ENCODE measurements at regions not wholly inside any gene's neighbourhood (a gene's known extent, or its start where the extent isn't known, plus 50 kb on each side); places are given as distances from the start of the nearest gene placed in this dataset.
A peak's percentile ranks its signal among the peaks of the same experiment; 100 is the strongest.

DNA sequence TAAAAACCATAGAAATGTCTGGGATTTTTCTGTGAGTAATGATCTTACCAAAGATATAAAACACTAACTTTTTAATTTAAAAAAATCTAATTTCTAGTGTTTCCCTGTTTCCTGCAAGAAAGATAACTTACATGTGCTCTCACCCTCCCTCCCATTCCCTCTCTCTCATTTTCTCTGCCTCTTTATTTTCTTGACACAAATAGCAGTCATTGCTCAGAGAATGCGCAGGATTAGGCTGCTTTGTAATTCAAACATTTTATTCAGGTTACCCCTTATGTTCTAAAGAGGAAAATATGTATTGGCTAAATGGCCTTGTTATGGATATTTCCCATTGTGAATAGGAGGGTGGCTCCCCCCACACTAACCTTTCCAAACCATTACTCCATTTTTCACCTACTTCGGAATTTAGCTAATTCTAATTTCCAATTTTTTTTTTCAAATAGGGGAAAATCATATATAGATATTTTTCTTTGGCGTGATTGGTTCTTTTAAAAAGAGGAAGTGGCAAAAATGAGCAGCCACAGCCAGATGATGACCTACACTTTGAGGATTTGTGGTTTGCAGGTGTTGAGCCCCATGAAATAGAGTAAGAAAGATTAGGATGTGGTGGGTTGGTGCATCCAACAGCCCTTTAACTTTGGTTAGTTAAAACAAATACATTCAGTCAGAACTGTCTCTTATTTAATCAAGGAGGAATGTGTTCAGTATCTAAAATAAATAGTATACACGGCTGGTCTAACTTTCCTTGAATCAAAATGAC lies 554.4 kb downstream of the IGSF11 start:
- no peak overlapping the region for H3K4me2 ChIP-seq (ENCODE audit: insufficient read depth, low read length)
- 0 out of 3 replicates have a peak, but pooled peaks have one; percentile 54 for ATAC-seq (ENCODE audit: insufficient read depth, low read depth)
- H3K79me2 ChIP-seq (ENCODE audit: insufficient read depth, low read length), result no peaks in the 10 kb centered on the region

DNA sequence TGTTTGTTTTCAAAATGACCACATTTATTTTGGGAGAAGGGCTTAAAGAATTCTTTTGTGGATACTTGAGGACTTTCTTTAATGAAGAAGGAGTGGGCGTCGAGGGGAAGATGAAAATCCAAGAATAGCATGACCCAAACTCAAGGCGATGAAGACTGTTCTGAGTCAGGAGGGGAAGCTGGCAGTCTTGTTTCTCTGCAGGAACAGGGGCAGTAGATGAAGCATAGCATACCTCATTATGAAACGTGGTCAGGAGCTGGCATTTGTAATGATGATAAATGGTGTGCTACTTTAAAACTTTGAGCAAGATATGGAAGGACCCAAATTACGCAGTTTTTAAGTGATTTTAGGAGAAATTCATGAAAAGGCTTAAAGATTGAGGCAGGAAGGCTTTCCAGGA lies 549.0 kb downstream of the IGSF11 start:
- no peak for ATAC-seq (ENCODE audit: insufficient read depth, low read depth)
- Histone ChIP-seq H3K4me2 (ENCODE audit: insufficient read depth, low read length) (no peak overlapping the region), H3K79me2 (ENCODE audit: insufficient read depth, low read length) (no peaks in the 10 kb centered on the region), H3K4me3 (ENCODE audit: low read depth in 1 of 2, low read length in 2 of 2) (no peak overlapping the region), H3K4me1 (ENCODE audit: insufficient read depth, low read length) (no peaks in the 10 kb centered on the region), H3K27me3 (ENCODE audit: insufficient read depth, low read length, poor library complexity) (no peaks in the 10 kb centered on the region), H2AFZ (ENCODE audit: low read depth, low read length) (no peak overlapping the region), H3K36me3 (ENCODE audit: insufficient read depth, low read length) (no peaks in the 10 kb centered on the region), H3K9ac (ENCODE audit: low read depth, low read length) (no peak overlapping the region), H4K20me1 (ENCODE audit: insufficient read depth, low read length) (no peaks in the 10 kb centered on the region), H3K9me3 (ENCODE audit: insufficient read depth, low read length, severe bottlenecking) (no peaks in the 10 kb centered on the region), H3K27ac (ENCODE audit: low read length) (no peak overlapping the region)
- TF ChIP-seq, protein P1, sequence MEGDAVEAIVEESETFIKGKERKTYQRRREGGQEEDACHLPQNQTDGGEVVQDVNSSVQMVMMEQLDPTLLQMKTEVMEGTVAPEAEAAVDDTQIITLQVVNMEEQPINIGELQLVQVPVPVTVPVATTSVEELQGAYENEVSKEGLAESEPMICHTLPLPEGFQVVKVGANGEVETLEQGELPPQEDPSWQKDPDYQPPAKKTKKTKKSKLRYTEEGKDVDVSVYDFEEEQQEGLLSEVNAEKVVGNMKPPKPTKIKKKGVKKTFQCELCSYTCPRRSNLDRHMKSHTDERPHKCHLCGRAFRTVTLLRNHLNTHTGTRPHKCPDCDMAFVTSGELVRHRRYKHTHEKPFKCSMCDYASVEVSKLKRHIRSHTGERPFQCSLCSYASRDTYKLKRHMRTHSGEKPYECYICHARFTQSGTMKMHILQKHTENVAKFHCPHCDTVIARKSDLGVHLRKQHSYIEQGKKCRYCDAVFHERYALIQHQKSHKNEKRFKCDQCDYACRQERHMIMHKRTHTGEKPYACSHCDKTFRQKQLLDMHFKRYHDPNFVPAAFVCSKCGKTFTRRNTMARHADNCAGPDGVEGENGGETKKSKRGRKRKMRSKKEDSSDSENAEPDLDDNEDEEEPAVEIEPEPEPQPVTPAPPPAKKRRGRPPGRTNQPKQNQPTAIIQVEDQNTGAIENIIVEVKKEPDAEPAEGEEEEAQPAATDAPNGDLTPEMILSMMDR (IDR thresholded peaks at IDR 0.05; ENCODE audit: borderline replicate concordance, extremely low read depth, low read length, poor library complexity, severe bottlenecking), result no peak
- TF ChIP-seq EZH2 (IDR thresholded peaks at IDR 0.05; ENCODE audit: borderline replicate concordance, low read depth, low read length, severe bottlenecking), result no peak
- DNase-seq, result no peak

More for the DNA sequence above, 554.4 kb downstream of the IGSF11 start:
- Histone ChIP-seq H4K20me1 (ENCODE audit: insufficient read depth, low read length) (no peaks in the 10 kb centered on the region), H3K4me3 (ENCODE audit: low read depth in 1 of 2, low read length in 2 of 2) (no peak overlapping the region), H3K27me3 (ENCODE audit: insufficient read depth, low read length, poor library complexity) (no peaks in the 10 kb centered on the region), H3K9me3 (ENCODE audit: insufficient read depth, low read length, severe bottlenecking) (no peaks in the 10 kb centered on the region), H3K9ac (ENCODE audit: low read depth, low read length) (no peak overlapping the region), H3K36me3 (ENCODE audit: insufficient read depth, low read length) (no peaks in the 10 kb centered on the region), H2AFZ (ENCODE audit: low read depth, low read length) (no peak overlapping the region), H3K27ac (ENCODE audit: low read length) (no peak overlapping the region), H3K4me1 (ENCODE audit: insufficient read depth, low read length) (no peaks in the 10 kb centered on the region)
- no peak for TF ChIP-seq EZH2 (IDR thresholded peaks at IDR 0.05; ENCODE audit: borderline replicate concordance, low read depth, low read length, severe bottlenecking)
- no peak for DNase-seq

DNA sequence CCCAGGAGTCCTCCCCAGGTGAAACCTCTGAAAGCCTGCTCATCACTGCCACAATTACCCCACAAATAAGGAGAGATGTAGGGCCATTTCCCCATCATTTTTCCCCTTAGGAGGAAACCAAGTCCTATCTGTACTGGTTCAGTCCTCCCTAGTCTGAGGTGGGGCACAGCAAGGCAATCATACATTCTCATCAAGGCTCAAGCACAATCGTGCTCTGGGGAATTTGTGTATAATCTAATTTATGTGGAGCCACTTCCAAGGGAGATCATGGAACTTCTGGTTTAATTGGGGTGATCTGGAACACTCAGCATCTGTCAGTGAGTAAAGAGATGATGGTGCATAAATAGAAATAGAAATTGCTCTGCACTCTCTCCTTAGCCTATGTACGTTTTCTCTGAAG lies 546.9 kb downstream of the IGSF11 start:
- Histone ChIP-seq H3K4me1 (ENCODE audit: insufficient read depth, low read length) (no peaks in the 10 kb centered on the region), H2AFZ (ENCODE audit: low read depth, low read length) (no peak overlapping the region), H4K20me1 (ENCODE audit: insufficient read depth, low read length) (no peaks in the 10 kb centered on the region), H3K36me3 (ENCODE audit: insufficient read depth, low read length) (no peaks in the 10 kb centered on the region), H3K9ac (ENCODE audit: low read depth, low read length) (no peak overlapping the region), H3K4me2 (ENCODE audit: insufficient read depth, low read length) (no peak overlapping the region), H3K4me3 (ENCODE audit: low read depth in 1 of 2, low read length in 2 of 2) (no peak overlapping the region), H3K79me2 (ENCODE audit: insufficient read depth, low read length) (no peaks in the 10 kb centered on the region), H3K9me3 (ENCODE audit: insufficient read depth, low read length, severe bottlenecking) (no peaks in the 10 kb centered on the region), H3K27ac (ENCODE audit: low read length) (no peak overlapping the region), H3K27me3 (ENCODE audit: insufficient read depth, low read length, poor library complexity) (no peaks in the 10 kb centered on the region)
- no peak for DNase-seq
- TF ChIP-seq, protein P1 (IDR thresholded peaks at IDR 0.05; ENCODE audit: borderline replicate concordance, extremely low read depth, low read length, poor library complexity, severe bottlenecking), result no peak
- TF ChIP-seq EZH2 (IDR thresholded peaks at IDR 0.05; ENCODE audit: borderline replicate concordance, low read depth, low read length, severe bottlenecking), result no peak
- no peak for ATAC-seq (ENCODE audit: insufficient read depth, low read depth)

DNA sequence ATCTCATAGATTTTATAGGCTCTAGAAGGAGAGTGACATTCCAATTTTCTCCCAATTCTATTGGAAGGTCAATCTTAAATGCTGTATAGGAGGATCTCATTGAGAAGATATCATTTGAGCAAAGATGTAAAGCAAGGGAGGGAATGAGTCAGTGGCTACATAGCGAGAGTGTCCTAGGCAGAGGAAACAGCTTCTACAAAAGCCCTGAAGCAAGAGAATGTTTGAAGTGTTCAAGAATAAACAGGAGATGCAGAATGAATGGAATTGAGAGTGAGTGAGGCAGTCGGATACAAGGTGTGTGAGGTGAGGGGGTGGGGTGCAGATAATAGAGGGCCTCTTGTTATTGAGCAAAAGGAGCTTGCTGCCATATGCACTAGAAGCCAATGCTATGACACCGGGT lies 545.9 kb downstream of the IGSF11 start:
- Histone ChIP-seq H3K4me3 (ENCODE audit: low read depth in 1 of 2, low read length in 2 of 2) (no peak overlapping the region), H3K79me2 (ENCODE audit: insufficient read depth, low read length) (no peaks in the 10 kb centered on the region), H4K20me1 (ENCODE audit: insufficient read depth, low read length) (no peaks in the 10 kb centered on the region), H3K9me3 (ENCODE audit: insufficient read depth, low read length, severe bottlenecking) (no peaks in the 10 kb centered on the region), H2AFZ (ENCODE audit: low read depth, low read length) (no peak overlapping the region), H3K4me1 (ENCODE audit: insufficient read depth, low read length) (no peaks in the 10 kb centered on the region), H3K36me3 (ENCODE audit: insufficient read depth, low read length) (no peaks in the 10 kb centered on the region), H3K27ac (ENCODE audit: low read length) (no peak overlapping the region), H3K4me2 (ENCODE audit: insufficient read depth, low read length) (no peak overlapping the region), H3K27me3 (ENCODE audit: insufficient read depth, low read length, poor library complexity) (no peaks in the 10 kb centered on the region), H3K9ac (ENCODE audit: low read depth, low read length) (no peak overlapping the region)
- no peak for TF ChIP-seq EZH2 (IDR thresholded peaks at IDR 0.05; ENCODE audit: borderline replicate concordance, low read depth, low read length, severe bottlenecking)
- TF ChIP-seq, protein P1 (IDR thresholded peaks at IDR 0.05; ENCODE audit: borderline replicate concordance, extremely low read depth, low read length, poor library complexity, severe bottlenecking), result no peak
- DNase-seq, result no peak
- no peak for ATAC-seq (ENCODE audit: insufficient read depth, low read depth)
